HepG2 (cell line): ENCODE measurements at regions not wholly inside any gene's neighbourhood (a gene's known extent, or its start where the extent isn't known, plus 50 kb on each side); places are given as distances from the start of the nearest gene placed in this dataset.

Experiments
- ATAC-seq: fragments of 200-7000 bp; cut with Tn5 transposase; 3 replicates; pipeline ENCODE4 v1.9.1; 2020; ENCODE audit warnings: mild to moderate bottlenecking, moderate library complexity
- BruUV-seq: library from RNA; stranded (reverse); fragments of 400-500 nt; replicated peaks from 2 replicates; lab custom pipeline; 2021; lab: Mats Ljungman, UMichigan
- CTCF ChIA-PET: fragments of 300-600 bp; formaldehyde crosslinking; extraction: SDS; loops from one replicate; lab custom pipeline; 2021; ENCODE audit warnings: low total read pairs, inconsistent platforms, low intra/inter-chr PET ratio; lab: Yijun Ruan, JAX
- POLR2A ChIA-PET: fragments of 350-600 bp; sonication (Branson Sonifier 250); formaldehyde crosslinking; loops from one replicate; lab custom pipeline; 2020; ENCODE audit warnings: antibody characterized with exemption, inconsistent platforms; lab: Yijun Ruan, JAX
- DNase-seq: peaks from one replicate; pipeline ENCODE4 v3.0.0-alpha.2; 2015; ENCODE audit warnings: low spot score
- FAIRE-seq: peaks from 3 replicates; lab custom pipeline; 2011; peaks lifted over from hg19 to GRCh38; lab: Jason Lieb, UNC
- H2AFZ ChIP-seq: one replicate; pipeline ENCODE4 v1.6.1; 2011; ENCODE audit warnings: low read length, inconsistent platforms
- H3K27ac ChIP-seq: fragments of 300-600 bp; 3 replicates; pipeline ENCODE4 v1.8.0; 2011; ENCODE audit warnings: mixed run types, mild to moderate bottlenecking, mixed read lengths, low read length, inconsistent platforms; ENCODE audit not compliant: insufficient read depth; ENCODE audit errors: extremely low read length
- H3K27me3 ChIP-seq, 2 experiments: fragments of 200-600 bp in 1 of 2; 2 replicates in 1 of 2; 3 replicates in 1 of 2; pipeline versions ENCODE4 v1.6.0 to v1.8.0; 2011; ENCODE audit warnings: low read length in 2 of 2, mild to moderate bottlenecking in 2 of 2, moderate library complexity in 2 of 2, inconsistent platforms in 1 of 2; ENCODE audit not compliant: insufficient read depth in 2 of 2, control insufficient read depth in 1 of 2
- H3K36me3 ChIP-seq, 2 experiments: fragments of 200-600 bp in 1 of 2; replicated peaks in 1 of 2; 2 replicates in 1 of 2; 3 replicates in 1 of 2; pipeline versions ENCODE4 v1.5.1 to v1.8.0; 2011; ENCODE audit warnings: low read length in 2 of 2, inconsistent platforms in 1 of 2; ENCODE audit not compliant: insufficient read depth in 2 of 2, control insufficient read depth in 1 of 2
- H3K4me1 ChIP-seq: 2 replicates; pipeline ENCODE4 v1.5.1; 2012; ENCODE audit warnings: low read length, inconsistent platforms; ENCODE audit not compliant: insufficient read depth
- H3K4me2 ChIP-seq: 2 replicates; pipeline ENCODE4 v1.6.0; 2011; ENCODE audit warnings: low read depth, low read length, inconsistent platforms
- H3K4me3 ChIP-seq, 3 experiments: fragments of 200-600 bp in 1 of 3; sonication (generic), shearing (Covaris generic) in 1 of 3; replicated peaks in 1 of 3; 2 replicates each; pipeline ENCODE4 v1.5.1; 2011 to 2016; ENCODE audit warnings: low read length in 3 of 3, inconsistent platforms in 2 of 3, low read depth in 2 of 3, mild to moderate bottlenecking in 2 of 3, control low read depth in 1 of 3, mixed read lengths in 1 of 3; ENCODE audit not compliant: insufficient read depth in 1 of 3
- H3K79me2 ChIP-seq: one replicate; pipeline ENCODE4 v1.6.1; 2011; ENCODE audit warnings: low read length, inconsistent platforms; ENCODE audit not compliant: insufficient read depth
- H3K9ac ChIP-seq: 2 replicates; pipeline ENCODE4 v1.6.0; 2011; ENCODE audit warnings: mild to moderate bottlenecking, low read depth, low read length, inconsistent platforms; ENCODE audit not compliant: insufficient read depth
- H3K9me3 ChIP-seq: 2 replicates; pipeline ENCODE4 v1.5.1; 2012; ENCODE audit warnings: mild to moderate bottlenecking, low read length
- H4K20me1 ChIP-seq: 2 replicates; pipeline ENCODE4 v1.6.0; 2011; ENCODE audit warnings: inconsistent platforms, mild to moderate bottlenecking, low read length, moderate library complexity; ENCODE audit not compliant: insufficient read depth
- HCFC1 ChIP-seq: fragments of 150-350 bp; IDR thresholded peaks from 2 replicates; pipeline ENCODE4 v1.6.1; 2014; ENCODE audit warnings: low read depth, low read length
- ISL2 ChIP-seq: sonication (generic); formaldehyde crosslinking; IDR thresholded peaks from 2 replicates; pipeline ENCODE4 v1.5.0; 2020; ENCODE audit warnings: missing genetic modification reagents
- KDM2A ChIP-seq: sonication (generic); formaldehyde crosslinking; IDR thresholded peaks from 2 replicates; pipeline ENCODE4 v1.4.0; 2020; ENCODE audit warnings: low read depth, missing genetic modification reagents, borderline replicate concordance
- KMT2B ChIP-seq: IDR thresholded peaks from 2 replicates; pipeline ENCODE4 v1.6.1; 2016; ENCODE audit warnings: missing genetic modification reagents, missing compliant biosample characterization
- MYNN ChIP-seq: sonication (generic); formaldehyde crosslinking; IDR thresholded peaks from 2 replicates; pipeline ENCODE4 v1.4.0; 2020; ENCODE audit warnings: mild to moderate bottlenecking, low read depth, missing genetic modification reagents
- RAD51 ChIP-seq: fragments of 450-650 bp; IDR thresholded peaks from 2 replicates; pipeline ENCODE4 v1.6.1; 2016; ENCODE audit warnings: borderline replicate concordance
- ZC3H4 ChIP-seq: sonication (generic); formaldehyde crosslinking; IDR thresholded peaks from 2 replicates; pipeline ENCODE4 v1.4.0; 2020; ENCODE audit warnings: missing genetic modification reagents, borderline replicate concordance
- ZNF225 ChIP-seq: sonication (generic); formaldehyde crosslinking; IDR thresholded peaks from 2 replicates; pipeline ENCODE4 v1.4.0; 2020; ENCODE audit warnings: mild to moderate bottlenecking, missing genetic modification reagents
- ZNF496 ChIP-seq: sonication (generic); formaldehyde crosslinking; IDR thresholded peaks from 2 replicates; pipeline ENCODE4 v1.8.1; 2023; ENCODE audit warnings: mild to moderate bottlenecking, moderate library complexity, missing genetic modification reagents; ENCODE audit not compliant: insufficient replicate concordance
- ZSCAN21 ChIP-seq: sonication (generic); formaldehyde crosslinking; IDR thresholded peaks from 2 replicates; pipeline ENCODE4 v1.8.0; 2022; ENCODE audit warnings: mild to moderate bottlenecking, missing genetic modification reagents, moderate library complexity, borderline replicate concordance
- in situ Hi-C: cut with HindIII; loops from 2 replicates; pipeline ENCODE4 v1.10.0; 2017; ENCODE audit warnings: low pct_unique_long_range_greater_than_20kb; ENCODE audit not compliant: extremely low pct_ligation_motif_present
- intact Hi-C: fragments of 100-400 bp; cut with micrococcal nuclease; formaldehyde crosslinking; loops from one replicate; pipeline ENCODE4 v1.10.0; 2022; ENCODE audit not compliant: unreplicated experiment
- TF ChIP-seq, protein P1 (sequence below): sonication (generic); formaldehyde crosslinking; IDR thresholded peaks from 2 replicates; pipeline ENCODE4 v1.4.0; 2020; ENCODE audit warnings: missing genetic modification reagents
- TF ChIP-seq, protein P2 (sequence below): sonication (generic); formaldehyde crosslinking; IDR thresholded peaks from 2 replicates; pipeline ENCODE4 v1.4.0; 2020; ENCODE audit warnings: missing genetic modification reagents, borderline replicate concordance
- TF ChIP-seq, protein P3 (sequence below), 2 experiments: sonication (generic) in 1 of 2; formaldehyde crosslinking in 1 of 2; IDR thresholded peaks; 2 replicates each; pipeline versions ENCODE4 v1.5.1 to v1.6.1; 2011 to 2020; ENCODE audit warnings: borderline replicate concordance in 1 of 2, low read depth in 1 of 2, low read length in 1 of 2, mild to moderate bottlenecking in 1 of 2, missing genetic modification reagents in 1 of 2, moderate library complexity in 1 of 2

DNA sequence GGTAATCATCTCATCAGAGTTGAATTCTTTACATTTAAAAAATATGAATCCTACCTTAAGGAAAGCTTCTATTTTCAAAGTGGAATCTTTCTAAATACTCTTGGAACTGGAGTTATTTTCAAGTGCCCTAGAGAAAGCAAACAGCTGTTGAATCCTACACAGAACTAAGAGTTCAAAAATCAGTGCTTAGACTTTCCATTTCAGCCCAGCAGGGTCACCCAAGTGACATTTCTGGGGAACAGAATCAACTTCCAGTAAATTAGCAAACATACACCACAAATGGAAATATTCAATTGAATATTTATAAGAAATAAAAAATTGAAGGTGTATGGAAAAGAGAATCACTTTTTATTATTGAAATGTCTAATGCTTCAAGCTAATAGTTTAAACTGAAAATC lies 427.7 kb upstream of the NOX3 start:
- no peak for FAIRE-seq
- ATAC-seq, result no peak
- no peaks in the 10 kb centered on the region for H3K36me3 ChIP-seq
- ChIA-PET POLR2A (no interaction called here), CTCF (no interaction called here)
- TF ChIP-seq, protein P1, sequence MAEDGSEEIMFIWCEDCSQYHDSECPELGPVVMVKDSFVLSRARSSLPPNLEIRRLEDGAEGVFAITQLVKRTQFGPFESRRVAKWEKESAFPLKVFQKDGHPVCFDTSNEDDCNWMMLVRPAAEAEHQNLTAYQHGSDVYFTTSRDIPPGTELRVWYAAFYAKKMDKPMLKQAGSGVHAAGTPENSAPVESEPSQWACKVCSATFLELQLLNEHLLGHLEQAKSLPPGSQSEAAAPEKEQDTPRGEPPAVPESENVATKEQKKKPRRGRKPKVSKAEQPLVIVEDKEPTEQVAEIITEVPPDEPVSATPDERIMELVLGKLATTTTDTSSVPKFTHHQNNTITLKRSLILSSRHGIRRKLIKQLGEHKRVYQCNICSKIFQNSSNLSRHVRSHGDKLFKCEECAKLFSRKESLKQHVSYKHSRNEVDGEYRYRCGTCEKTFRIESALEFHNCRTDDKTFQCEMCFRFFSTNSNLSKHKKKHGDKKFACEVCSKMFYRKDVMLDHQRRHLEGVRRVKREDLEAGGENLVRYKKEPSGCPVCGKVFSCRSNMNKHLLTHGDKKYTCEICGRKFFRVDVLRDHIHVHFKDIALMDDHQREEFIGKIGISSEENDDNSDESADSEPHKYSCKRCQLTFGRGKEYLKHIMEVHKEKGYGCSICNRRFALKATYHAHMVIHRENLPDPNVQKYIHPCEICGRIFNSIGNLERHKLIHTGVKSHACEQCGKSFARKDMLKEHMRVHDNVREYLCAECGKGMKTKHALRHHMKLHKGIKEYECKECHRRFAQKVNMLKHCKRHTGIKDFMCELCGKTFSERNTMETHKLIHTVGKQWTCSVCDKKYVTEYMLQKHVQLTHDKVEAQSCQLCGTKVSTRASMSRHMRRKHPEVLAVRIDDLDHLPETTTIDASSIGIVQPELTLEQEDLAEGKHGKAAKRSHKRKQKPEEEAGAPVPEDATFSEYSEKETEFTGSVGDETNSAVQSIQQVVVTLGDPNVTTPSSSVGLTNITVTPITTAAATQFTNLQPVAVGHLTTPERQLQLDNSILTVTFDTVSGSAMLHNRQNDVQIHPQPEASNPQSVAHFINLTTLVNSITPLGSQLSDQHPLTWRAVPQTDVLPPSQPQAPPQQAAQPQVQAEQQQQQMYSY, result no peak
- TF ChIP-seq ZSCAN21 (CRISPR knock-in tag) (no peak), ISL2 (no peak), ZNF496 (CRISPR knock-in tag) (no peak), ZNF225 (CRISPR knock-in tag) (no peak), RAD51 (no peak), ZC3H4 (CRISPR knock-in tag) (no peak), KDM2A (CRISPR knock-in tag) (no peak), KMT2B (no peak), MYNN (no peak), HCFC1 (no peak)
- TF ChIP-seq, protein P2, sequence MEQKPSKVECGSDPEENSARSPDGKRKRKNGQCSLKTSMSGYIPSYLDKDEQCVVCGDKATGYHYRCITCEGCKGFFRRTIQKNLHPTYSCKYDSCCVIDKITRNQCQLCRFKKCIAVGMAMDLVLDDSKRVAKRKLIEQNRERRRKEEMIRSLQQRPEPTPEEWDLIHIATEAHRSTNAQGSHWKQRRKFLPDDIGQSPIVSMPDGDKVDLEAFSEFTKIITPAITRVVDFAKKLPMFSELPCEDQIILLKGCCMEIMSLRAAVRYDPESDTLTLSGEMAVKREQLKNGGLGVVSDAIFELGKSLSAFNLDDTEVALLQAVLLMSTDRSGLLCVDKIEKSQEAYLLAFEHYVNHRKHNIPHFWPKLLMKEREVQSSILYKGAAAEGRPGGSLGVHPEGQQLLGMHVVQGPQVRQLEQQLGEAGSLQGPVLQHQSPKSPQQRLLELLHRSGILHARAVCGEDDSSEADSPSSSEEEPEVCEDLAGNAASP (CRISPR knock-in tag), result no peak
- TF ChIP-seq, protein P3, sequence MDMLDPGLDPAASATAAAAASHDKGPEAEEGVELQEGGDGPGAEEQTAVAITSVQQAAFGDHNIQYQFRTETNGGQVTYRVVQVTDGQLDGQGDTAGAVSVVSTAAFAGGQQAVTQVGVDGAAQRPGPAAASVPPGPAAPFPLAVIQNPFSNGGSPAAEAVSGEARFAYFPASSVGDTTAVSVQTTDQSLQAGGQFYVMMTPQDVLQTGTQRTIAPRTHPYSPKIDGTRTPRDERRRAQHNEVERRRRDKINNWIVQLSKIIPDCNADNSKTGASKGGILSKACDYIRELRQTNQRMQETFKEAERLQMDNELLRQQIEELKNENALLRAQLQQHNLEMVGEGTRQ (IDR thresholded peaks at IDR 0.05; ENCODE audit: low read depth, low read length), result no peak
- TF ChIP-seq, protein P3 (CRISPR knock-in tag; IDR thresholded peaks at IDR 0.05; ENCODE audit: borderline replicate concordance), result no peak
- H4K20me1 ChIP-seq, result no peaks in the 10 kb centered on the region
- H3K9me3 ChIP-seq, result no peaks in the 10 kb centered on the region
- intact Hi-C loops, result no loop called here
- BruUV-seq, result no TSS peak
- no peak overlapping the region for H3K9ac ChIP-seq
- H3K79me2 ChIP-seq, result no peaks in the 10 kb centered on the region
- H3K4me3 ChIP-seq, result no peak overlapping the region
- DNase-seq, result no peak
- H3K4me2 ChIP-seq, result no peak overlapping the region
- in situ Hi-C loops, result no loop called here
- H3K4me1 ChIP-seq, result peaks cover 13% of the 10 kb centered on the region
- no peak overlapping the region for H3K27ac ChIP-seq
- no peaks in the 10 kb centered on the region for H3K27me3 ChIP-seq
- no peak overlapping the region for H2AFZ ChIP-seq
